ENCODE measurements at regions not wholly inside any gene's neighbourhood (a gene's known extent, or its start where the extent isn't known, plus 50 kb on each side); places are given as distances from the start of the nearest gene placed in this dataset.
"Not testable (repeated sequence)": the region's sequence is repeated elsewhere in the genome, so short reads cannot be mapped to it uniquely, and the experiment has no call there.

- TF ChIP-seq CHD1 (IDR thresholded peaks at IDR 0.05; ENCODE audit: low read depth, low read length); IRF3 (IDR thresholded peaks at IDR 0.05); CREB1 (IDR thresholded peaks at IDR 0.05; ENCODE audit: low read depth); CTCF (IDR thresholded peaks at IDR 0.05 in 2 of 3, conservative IDR thresholded peaks at IDR 0.05 in 1 of 3; ENCODE audit: control insufficient read depth in 2 of 3, extremely low read depth in 1 of 3, insufficient read depth in 1 of 3, low read depth in 3 of 3, low read length in 3 of 3); FOS (IDR thresholded peaks at IDR 0.05; ENCODE audit: borderline replicate concordance, extremely low read depth, insufficient read length); POU2F2 (IDR thresholded peaks at IDR 0.05; ENCODE audit: borderline replicate concordance, low read depth, low read length); RAD21 (IDR thresholded peaks at IDR 0.05; ENCODE audit: insufficient read depth, low read depth, low read length): not testable (repeated sequence)
Observed at GRCh38 chr13:27363637-27364036, 60.8 kb upstream of the GTF3A start.
